GM18526 (cell line): ENCODE measurements at regions not wholly inside any gene's neighbourhood (a gene's known extent, or its start where the extent isn't known, plus 50 kb on each side); places are given as distances from the start of the nearest gene placed in this dataset.

Experiments used
- POLR2A ChIP-seq: IDR thresholded peaks from 3 replicates; pipeline ENCODE4 v1.6.1; 2011; ENCODE audit not compliant: insufficient read length; ENCODE audit errors: extremely low read depth

GRCh38 chr6:137764464-137764863, 102.6 kb upstream of the TNFAIP3 start:
- no peak for TF ChIP-seq POLR2A

GRCh38 chr6:137765059-137765458, 102.0 kb upstream of the TNFAIP3 start:
- no peak for TF ChIP-seq POLR2A

- no peak for TF ChIP-seq POLR2A
Observed at GRCh38 chr6:137766596-137767370, 100.3 kb upstream of the TNFAIP3 start.

DNA sequence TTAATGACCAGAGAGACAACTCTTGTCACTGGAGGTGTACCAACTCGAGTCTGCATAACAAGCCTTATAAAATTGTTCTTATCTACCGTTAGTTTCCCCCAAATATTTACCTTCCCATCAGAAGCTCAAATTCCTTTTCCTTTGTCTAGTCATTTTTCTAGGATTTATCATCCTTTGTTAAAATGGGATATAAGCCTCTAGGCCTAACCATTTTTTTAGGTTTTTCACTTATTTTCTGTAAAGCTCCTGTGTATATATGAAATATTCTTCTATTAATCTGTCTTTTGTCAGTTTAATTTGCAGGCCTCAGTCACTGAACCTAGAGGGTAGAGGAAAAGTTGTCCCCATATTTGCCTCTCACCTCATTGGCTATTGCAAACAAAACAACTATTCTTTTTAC, 99.6 kb upstream of the TNFAIP3 start:
- TF ChIP-seq POLR2A: no peak

DNA sequence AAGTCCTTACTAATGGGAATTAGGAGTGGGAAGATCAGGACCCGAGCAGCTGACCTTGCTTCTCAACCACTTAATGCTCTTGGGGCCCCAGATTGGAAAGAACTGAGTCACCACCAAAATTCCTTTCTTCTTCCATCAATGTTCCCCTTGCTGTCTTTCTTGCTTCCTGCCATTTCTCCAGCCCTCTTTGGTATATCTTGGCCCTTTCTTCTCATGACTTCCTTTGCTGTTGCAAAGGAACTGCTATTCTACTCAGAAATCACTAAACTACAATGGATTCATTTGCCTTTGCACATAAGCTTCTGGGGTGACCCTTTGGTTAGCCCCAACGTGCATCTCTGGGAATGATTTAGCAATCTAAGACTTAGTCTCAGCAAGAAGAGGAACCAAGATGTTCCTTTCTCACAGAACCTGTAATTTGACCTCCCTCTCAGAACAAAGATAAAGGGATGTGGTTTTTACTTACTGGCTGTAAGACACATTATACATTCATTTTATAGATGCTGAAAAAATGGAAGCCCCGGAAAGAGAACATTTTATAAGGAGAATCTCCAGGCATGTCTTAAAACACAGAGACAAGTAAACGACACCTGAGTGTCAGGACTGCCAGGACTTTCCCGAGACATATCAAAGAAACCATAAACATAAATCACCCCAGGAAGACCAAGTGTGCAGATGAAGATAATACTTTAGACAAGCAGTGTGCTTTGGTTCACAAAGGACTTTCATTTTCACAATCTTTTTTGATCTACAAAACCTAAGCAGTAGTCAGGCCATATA, 99.0 kb upstream of the TNFAIP3 start:
- no peak for TF ChIP-seq POLR2A

DNA sequence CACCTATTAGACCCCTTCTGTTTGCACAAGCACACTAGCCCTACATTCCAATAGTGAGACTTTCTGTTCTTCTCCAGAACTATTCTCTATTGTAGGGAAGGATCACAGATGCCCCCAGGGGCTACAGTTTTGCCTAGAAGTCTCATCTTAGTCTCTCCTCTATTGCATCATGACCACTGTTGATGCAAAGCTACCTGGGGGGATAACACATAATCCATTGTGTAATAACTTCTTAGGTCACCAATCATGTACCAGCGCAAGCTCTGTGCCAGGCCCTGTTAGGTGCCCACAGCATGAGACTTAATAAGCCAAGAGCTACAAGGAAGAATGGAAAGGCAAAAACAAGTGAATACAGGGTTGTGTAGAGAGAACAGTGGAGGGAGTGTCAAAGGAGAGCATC, 98.1 kb upstream of the TNFAIP3 start:
- no peak for TF ChIP-seq POLR2A

DNA sequence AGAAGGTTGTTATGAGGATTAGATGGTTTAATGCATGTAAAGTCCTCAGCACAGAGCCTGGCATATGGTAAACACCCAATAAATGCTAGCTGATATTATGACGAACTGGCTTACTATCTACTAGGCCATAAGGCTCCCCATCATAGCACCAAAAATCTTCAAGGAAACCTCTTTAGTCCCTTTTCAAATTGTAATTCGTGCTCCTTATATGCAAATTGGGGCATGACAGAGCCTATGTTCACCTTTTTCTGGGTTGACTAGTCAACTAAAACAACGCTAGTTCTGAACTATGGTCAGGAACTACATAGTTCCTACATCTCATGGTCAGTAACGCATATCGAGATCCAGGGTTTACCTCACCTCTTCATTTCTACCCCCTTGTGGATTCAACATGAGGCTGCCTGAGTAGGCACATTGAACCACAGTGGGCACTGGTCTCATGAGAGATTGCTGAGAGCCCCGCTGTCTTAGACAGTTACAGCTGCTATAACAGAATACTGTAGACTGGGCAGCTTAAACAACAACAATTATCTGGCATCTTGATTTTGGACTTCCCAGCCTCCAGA, 97.2 kb upstream of the TNFAIP3 start:
- no peak for TF ChIP-seq POLR2A

DNA sequence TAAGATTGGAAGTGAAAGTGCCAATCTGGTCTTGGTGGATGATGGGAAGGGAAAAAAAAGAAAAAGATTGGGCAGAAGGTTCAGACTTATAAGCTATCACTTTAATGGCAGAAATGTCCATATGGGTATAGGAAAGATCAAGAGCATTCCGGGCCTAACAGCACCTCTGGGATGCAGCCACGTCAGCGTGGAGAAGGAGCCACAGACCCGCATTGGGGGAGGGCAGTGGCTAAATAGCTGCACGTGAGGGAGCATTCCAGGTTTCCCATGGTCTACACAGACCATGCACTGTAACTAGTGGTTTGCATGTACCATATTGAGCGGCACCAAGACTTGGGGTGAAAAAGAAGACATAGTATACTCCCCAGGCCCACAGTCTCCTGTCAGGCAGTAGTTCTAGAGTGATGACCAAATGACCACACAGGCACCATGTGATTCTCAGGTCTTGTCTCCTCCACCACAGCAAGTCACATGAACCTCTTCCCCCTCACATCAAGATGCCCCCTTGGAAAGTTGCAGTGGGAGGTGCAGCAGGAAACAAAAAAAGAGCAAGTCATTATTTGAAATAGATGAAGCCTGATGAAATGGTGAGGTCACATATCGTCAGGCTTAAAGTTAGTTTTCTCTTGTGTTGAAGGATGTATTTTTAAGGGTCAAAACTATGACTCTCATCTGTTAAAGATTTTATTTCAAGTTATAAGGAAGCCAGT, 94.4 kb upstream of the TNFAIP3 start:
- no peak for TF ChIP-seq POLR2A

DNA sequence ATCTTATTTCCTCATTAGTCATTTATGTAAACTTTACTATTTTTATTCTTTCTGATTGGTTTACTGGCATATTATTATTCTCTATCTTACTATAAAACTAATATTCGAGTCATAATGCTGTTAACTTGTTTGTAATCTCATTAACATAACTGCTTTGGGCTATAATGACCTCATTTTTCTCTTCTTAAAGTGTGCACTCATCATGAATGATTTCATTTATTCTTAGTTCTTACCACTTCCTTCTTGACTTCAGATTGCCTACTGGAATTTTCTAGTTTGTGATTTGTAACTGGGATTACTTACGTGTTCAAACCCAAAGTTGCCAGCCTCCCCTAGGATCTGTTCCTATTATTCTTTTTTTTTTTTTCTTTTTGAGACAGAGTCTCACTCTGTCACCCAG, 91.8 kb upstream of the TNFAIP3 start:
- no peak for TF ChIP-seq POLR2A

DNA sequence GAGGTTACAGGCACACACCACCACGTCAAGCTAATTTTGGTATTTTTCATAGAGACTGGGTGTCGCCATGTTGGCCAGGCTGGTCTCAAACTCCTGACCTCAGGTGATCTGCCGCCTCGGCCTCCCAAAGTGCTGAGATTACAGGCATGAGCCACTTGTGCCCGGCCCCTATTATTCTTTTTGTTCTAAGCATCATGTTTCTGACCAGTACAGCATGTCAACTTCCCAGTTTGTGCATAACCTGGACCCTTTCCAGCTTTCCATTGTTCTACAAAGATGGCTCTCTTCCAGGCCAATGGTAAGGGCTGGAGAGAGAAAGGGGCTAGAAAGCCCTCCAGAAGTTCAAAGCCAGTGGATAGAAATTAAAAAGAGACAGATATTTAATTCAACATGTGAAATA, 91.3 kb upstream of the TNFAIP3 start:
- TF ChIP-seq POLR2A: no peak

GRCh38 chr6:137776256-137776655, 90.8 kb upstream of the TNFAIP3 start:
- TF ChIP-seq POLR2A: no peak

DNA sequence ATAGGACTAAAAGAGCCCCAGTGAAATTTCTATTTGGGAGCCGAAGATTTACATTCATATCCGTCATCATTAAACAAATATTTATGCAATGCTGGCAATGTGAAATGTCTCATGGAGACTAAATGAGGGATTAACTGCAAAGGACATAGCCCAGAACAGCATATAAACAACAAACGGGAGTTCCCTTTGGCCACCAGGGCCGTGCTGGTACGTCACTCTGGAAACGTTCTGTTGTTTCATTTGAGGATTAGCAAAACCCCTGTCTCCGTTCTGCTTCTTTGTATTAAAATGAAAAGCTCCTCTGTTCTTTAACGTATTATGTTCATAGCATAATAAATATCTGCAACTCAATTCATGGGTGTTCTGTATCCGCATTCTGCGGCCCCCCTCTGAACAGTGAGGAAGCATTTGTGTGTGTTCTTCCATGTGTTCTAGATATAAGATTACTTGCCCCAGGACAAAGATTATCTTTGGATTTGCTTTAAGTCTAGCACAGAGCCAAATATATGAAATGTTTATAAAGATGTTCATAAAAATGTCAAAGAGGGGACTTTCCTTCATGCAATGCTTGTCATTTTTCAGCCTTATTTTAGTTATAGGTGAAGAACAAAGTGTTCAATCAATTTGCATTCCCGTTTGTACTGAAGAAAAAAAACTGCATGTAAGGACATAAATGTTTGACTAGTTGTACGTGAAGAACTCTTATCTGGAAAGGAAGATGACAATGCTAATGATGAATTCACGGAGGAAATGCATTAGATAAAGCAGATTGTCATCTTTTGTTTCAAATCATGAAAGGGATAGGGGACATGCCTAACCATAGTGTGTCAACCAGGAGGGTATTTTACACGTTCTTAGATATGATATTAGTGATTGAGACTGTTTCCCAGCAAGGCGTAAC, 90.0 kb upstream of the TNFAIP3 start:
- no peak for TF ChIP-seq POLR2A

- TF ChIP-seq POLR2A: no peak
Observed at GRCh38 chr6:137777687-137778075, 89.4 kb upstream of the TNFAIP3 start.

DNA sequence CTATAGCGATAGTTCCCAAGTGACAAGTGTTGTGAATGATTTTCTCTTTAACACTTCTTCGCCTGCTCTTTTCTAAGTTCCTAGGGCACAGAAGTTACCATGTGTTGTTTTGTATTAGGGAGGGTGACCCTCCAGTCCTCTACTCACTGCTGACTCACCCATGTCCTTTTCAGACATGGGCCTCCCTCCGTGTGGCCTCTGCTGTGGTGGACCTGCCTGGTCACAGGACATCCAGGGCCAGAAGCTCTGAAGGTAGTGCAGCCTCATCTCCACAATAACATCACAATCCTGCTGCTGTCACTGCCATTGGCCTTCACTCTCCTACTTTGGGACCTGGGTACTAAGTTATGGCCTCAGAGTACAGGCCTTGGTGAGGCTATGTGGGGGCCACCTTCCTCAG, 87.1 kb upstream of the TNFAIP3 start:
- no peak for TF ChIP-seq POLR2A
